ENCODE measurements at regions not wholly inside any gene's neighbourhood (a gene's known extent, or its start where the extent isn't known, plus 50 kb on each side); places are given as distances from the start of the nearest gene placed in this dataset.

- no peak overlapping the region for H3K18ac ChIP-seq (ENCODE audit: low read depth, low read length)
- no peak overlapping the region for H3K9ac ChIP-seq (ENCODE audit: low read depth, low read length)
- no peak overlapping the region for H2AFZ ChIP-seq (replicated peaks; ENCODE audit: low read length, poor library complexity)
- TF ChIP-seq CEBPB (IDR thresholded peaks at IDR 0.05; ENCODE audit: low read depth, low read length) (peak; percentile 94), SMC3 (IDR thresholded peaks at IDR 0.05; ENCODE audit: low read depth, low read length) (no peak)
- H4K20me1 ChIP-seq (ENCODE audit: insufficient read depth, low read length): no peaks in the 10 kb centered on the region
- no peak overlapping the region for H3K56ac ChIP-seq (ENCODE audit: extremely low read depth, insufficient read depth, low read length)
- H4K5ac ChIP-seq (ENCODE audit: low read depth, low read length): no peak overlapping the region
- no peaks in the 10 kb centered on the region for H3K79me1 ChIP-seq (ENCODE audit: low read depth in 1 of 2, low read length in 2 of 2)
- H3K23ac ChIP-seq (ENCODE audit: low read depth, low read length): no peak overlapping the region
- no peak overlapping the region for H3K4me3 ChIP-seq (ENCODE audit: insufficient read depth, low read depth, low read length)
- no peak for ATAC-seq (ENCODE audit: low read depth)
- dilution Hi-C loops (cut with HindIII; ENCODE audit: low sequenced_read_pairs, unreplicated experiment): no loop called here
- no peaks in the 10 kb centered on the region; the same call in 1 of the 2 replicates for H3K4me1 ChIP-seq (ENCODE audit: control insufficient read depth, insufficient read depth, low read length)
- intact Hi-C loops (cut with micrococcal nuclease): no loop called here
- H3K4ac ChIP-seq (ENCODE audit: low read depth, low read length): no peak overlapping the region
- no peak overlapping the region for H3K14ac ChIP-seq (replicated peaks; ENCODE audit: low read depth, low read length)
- no peak overlapping the region for H3K27ac ChIP-seq (ENCODE audit: insufficient read depth, low read length)
- no TSS peak for BruUV-seq (replicated peaks)
- H2AK9ac ChIP-seq (replicated peaks; ENCODE audit: low read depth, low read length, poor library complexity): no peak overlapping the region
- H3K9me1 ChIP-seq (ENCODE audit: insufficient read depth, low read length): no peaks in the 10 kb centered on the region
- POLR2A ChIA-PET (ENCODE audit: unreplicated experiment): no interaction called here
- no peak overlapping the region for H4K91ac ChIP-seq (ENCODE audit: insufficient read depth, low read depth, low read length)
- in situ Hi-C loops (cut with MboI; ENCODE audit: low sequenced_read_pairs): no loop called here
- no peak overlapping the region for H3K4me2 ChIP-seq (ENCODE audit: low read depth, low read length)
- H2AK5ac ChIP-seq (ENCODE audit: low read depth, low read length): no peak overlapping the region
- no peaks in the 10 kb centered on the region for H3K27me3 ChIP-seq (ENCODE audit: control insufficient read depth, insufficient read depth, low read length)
- H2BK20ac ChIP-seq (ENCODE audit: low read depth, low read length): no peak overlapping the region
- CTCF ChIA-PET: no interaction called here
- peak; percentile 64 for DNase-seq
- no peak overlapping the region for H2BK15ac ChIP-seq (ENCODE audit: low read depth, low read length)
- H4K8ac ChIP-seq (ENCODE audit: low read depth in 2 of 2, low read length in 2 of 2): no peak overlapping the region
- H2BK5ac ChIP-seq (ENCODE audit: low read depth, low read length, poor library complexity, severe bottlenecking): no peak overlapping the region
- no peaks in the 10 kb centered on the region for H3K36me3 ChIP-seq (ENCODE audit: control insufficient read depth, insufficient read depth, low read length)
- no peaks in the 10 kb centered on the region for H3K9me3 ChIP-seq (ENCODE audit: control insufficient read depth, insufficient read depth, low read length)
- no CpG with 5 or more reads among the region's 4 CpGs for WGBS, 2 experiments (ENCODE audit: extremely low coverage in 2 of 2, insufficient read length in 1 of 2)
- H2BK120ac ChIP-seq (ENCODE audit: low read depth, low read length): no peak overlapping the region
Measured at GRCh38 chr2:166653185-166653813, 159.2 kb upstream of the SCN7A start.
